GM23338 (cell line): ENCODE measurements at regions not wholly inside any gene's neighbourhood (a gene's known extent, or its start where the extent isn't known, plus 50 kb on each side); places are given as distances from the start of the nearest gene placed in this dataset.

Experiments
- ATAC-seq: fragments of 200-7000 bp; cut with Tn5 transposase; 3 replicates; pipeline ENCODE4 v1.9.1; 2020
- DNase-seq: peaks from one replicate; pipeline ENCODE4 v3.0.0-alpha.2; 2015; ENCODE audit warnings: low spot score
- H2AFZ ChIP-seq: fragments of 200-600 bp; sonication (generic); 2 replicates; pipeline ENCODE4 v1.8.0; 2016; ENCODE audit warnings: antibody characterized with exemption, mild to moderate bottlenecking, moderate library complexity
- H3F3A ChIP-seq: fragments of 200-600 bp; sonication (generic); replicated peaks from 2 replicates; pipeline ENCODE4 v1.8.0; 2017; ENCODE audit warnings: antibody characterized with exemption, mixed run types, low read depth
- H3K27ac ChIP-seq: fragments of 200-600 bp; sonication (generic); 2 replicates; pipeline ENCODE4 v1.6.1; 2016; ENCODE audit warnings: low read depth
- H3K27me3 ChIP-seq: fragments of 200-600 bp; sonication (generic); 2 replicates; pipeline ENCODE4 v1.8.0; 2016; ENCODE audit warnings: mild to moderate bottlenecking, mixed run types, moderate library complexity; ENCODE audit not compliant: insufficient read depth
- H3K36me3 ChIP-seq: fragments of 200-600 bp; sonication (generic); 2 replicates; pipeline ENCODE4 v1.8.0; 2016; ENCODE audit warnings: mild to moderate bottlenecking; ENCODE audit not compliant: insufficient read depth
- H3K4me1 ChIP-seq: fragments of 200-600 bp; sonication (generic); 2 replicates; pipeline ENCODE4 v1.8.0; 2016; ENCODE audit warnings: mild to moderate bottlenecking, moderate library complexity; ENCODE audit not compliant: insufficient read depth
- H3K4me2 ChIP-seq: fragments of 200-600 bp; sonication (generic); 2 replicates; pipeline ENCODE4 v1.7.1; 2017; ENCODE audit warnings: mixed run types
- H3K4me3 ChIP-seq: fragments of 200-600 bp; sonication (generic); 2 replicates; pipeline ENCODE4 v1.6.1; 2016; ENCODE audit warnings: mixed run types
- H3K79me2 ChIP-seq: fragments of 200-600 bp; sonication (generic); replicated peaks from 2 replicates; pipeline ENCODE4 v1.8.0; 2017; ENCODE audit warnings: mild to moderate bottlenecking; ENCODE audit not compliant: insufficient read depth
- H3K9me2 ChIP-seq: fragments of 200-600 bp; sonication (generic); 2 replicates; pipeline ENCODE4 v1.8.0; 2017; ENCODE audit not compliant: insufficient read depth
- H4K20me1 ChIP-seq: fragments of 200-600 bp; sonication (generic); replicated peaks from 2 replicates; pipeline ENCODE4 v1.8.0; 2017; ENCODE audit warnings: mild to moderate bottlenecking; ENCODE audit not compliant: insufficient read depth
- H3K27ac Mint-ChIP-seq: 2 replicates; pipeline ENCODE4 v1.8.0; 2020; ENCODE audit warnings: inconsistent platforms, mild to moderate bottlenecking, moderate library complexity, mixed read lengths
- H3K27me3 Mint-ChIP-seq: 3 replicates; pipeline ENCODE4 v1.8.0; 2022; ENCODE audit warnings: low read depth, mild to moderate bottlenecking, moderate library complexity, mixed read lengths, inconsistent platforms; ENCODE audit not compliant: insufficient read depth, poor library complexity
- H3K36me3 Mint-ChIP-seq: 3 replicates; pipeline ENCODE4 v1.8.0; 2021; ENCODE audit warnings: low read depth, mild to moderate bottlenecking, inconsistent platforms, moderate library complexity, mixed read lengths
- H3K4me1 Mint-ChIP-seq: 3 replicates; pipeline ENCODE4 v1.8.0; 2020; ENCODE audit warnings: mild to moderate bottlenecking, inconsistent platforms, mixed read lengths
- H3K4me3 Mint-ChIP-seq: 3 replicates; pipeline ENCODE4 v1.8.0; 2021; ENCODE audit warnings: moderate library complexity, mild to moderate bottlenecking, inconsistent platforms, mixed read lengths
- H3K9me3 Mint-ChIP-seq: 3 replicates; pipeline ENCODE4 v1.8.0; 2020; ENCODE audit warnings: moderate library complexity, mild to moderate bottlenecking, inconsistent platforms, mixed read lengths
- CREB1 ChIP-seq: fragments of 250-450 bp; sonication (Bioruptor Pico); IDR thresholded peaks from 2 replicates; pipeline ENCODE4 v1.5.0; 2020; ENCODE audit warnings: low read depth, mild to moderate bottlenecking, moderate library complexity
- EZH2 ChIP-seq: fragments of 200-600 bp; sonication (generic); IDR thresholded peaks from one replicate; pipeline ENCODE4 v1.8.0; 2017; ENCODE audit warnings: antibody characterized with exemption, mild to moderate bottlenecking, low read depth; ENCODE audit not compliant: unreplicated experiment
- EZH2phosphoT487 ChIP-seq: fragments of 200-600 bp; sonication (generic); IDR thresholded peaks from one replicate; pipeline ENCODE4 v1.8.1; 2018; ENCODE audit warnings: antibody characterized with exemption; ENCODE audit not compliant: unreplicated experiment
- JUNB ChIP-seq: IDR thresholded peaks from one replicate; pipeline ENCODE4 v1.6.1; 2016; ENCODE audit warnings: antibody characterized with exemption; ENCODE audit not compliant: unreplicated experiment
- NANOG ChIP-seq: IDR thresholded peaks from 2 replicates; pipeline ENCODE4 v1.6.1; 2016; ENCODE audit warnings: antibody characterized with exemption, borderline replicate concordance
- POLR2AphosphoS5 ChIP-seq: IDR thresholded peaks from 2 replicates; pipeline ENCODE4 v1.6.1; 2016; ENCODE audit warnings: antibody characterized with exemption, low read depth
- STAT1 ChIP-seq: IDR thresholded peaks from one replicate; pipeline ENCODE4 v1.6.1; 2016; ENCODE audit warnings: antibody characterized with exemption; ENCODE audit not compliant: unreplicated experiment
- ZNF331 ChIP-seq: fragments of 250-450 bp; sonication (Bioruptor Pico); IDR thresholded peaks from 2 replicates; pipeline ENCODE4 v1.5.0; 2020; ENCODE audit warnings: low read depth, mild to moderate bottlenecking, moderate library complexity
- TF ChIP-seq, protein P1 (sequence below): IDR thresholded peaks from 2 replicates; pipeline ENCODE4 v1.6.1; 2016; ENCODE audit warnings: antibody characterized with exemption
- TF ChIP-seq, protein P2 (sequence below): IDR thresholded peaks from one replicate; pipeline ENCODE4 v1.6.1; 2018; ENCODE audit warnings: antibody characterized with exemption; ENCODE audit not compliant: unreplicated experiment
- TF ChIP-seq, protein P3 (sequence below), 2 experiments: fragments of 200-600 bp in 1 of 2; sonication (generic) in 1 of 2; conservative IDR thresholded peaks; 2 replicates each; pipeline versions ENCODE4 v1.5.1 to v1.6.1; 2016 to 2017; ENCODE audit warnings: antibody characterized with exemption in 2 of 2, low read depth in 2 of 2, mild to moderate bottlenecking in 2 of 2, moderate library complexity in 1 of 2

DNA sequence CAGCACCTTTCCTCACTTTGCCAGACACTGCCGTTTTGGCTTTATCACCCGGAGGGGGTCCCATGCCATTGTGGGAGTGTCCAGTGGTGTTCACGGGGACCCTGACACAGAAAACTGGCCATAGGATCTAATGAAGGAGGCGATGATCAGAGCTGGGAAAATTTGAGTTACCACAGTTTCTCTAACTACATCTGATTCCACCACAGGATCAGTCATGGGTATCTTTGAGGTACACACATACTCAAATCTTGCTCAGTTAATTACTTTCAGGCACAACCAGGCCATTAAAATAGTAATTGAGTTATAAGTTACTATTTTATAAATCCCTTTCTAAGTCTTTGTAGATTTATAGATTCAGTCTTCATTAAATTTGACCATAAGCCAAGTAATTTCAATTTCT lies 215.1 kb downstream of the PRL start:
- no peaks in the 10 kb centered on the region for H3K27me3 ChIP-seq
- H3K79me2 ChIP-seq, result no peaks in the 10 kb centered on the region
- no peak overlapping the region for H3K4me3 ChIP-seq
- H3K4me3 Mint-ChIP-seq, result no peak overlapping the region
- no peak overlapping the region for H3K27ac ChIP-seq
- peaks cover 3% of the 10 kb centered on the region for H3K27me3 Mint-ChIP-seq
- H3K4me2 ChIP-seq, result no peak overlapping the region
- H3K27ac Mint-ChIP-seq, result no peak overlapping the region; the same call in 1 of the 2 replicates
- no peaks in the 10 kb centered on the region for H4K20me1 ChIP-seq
- H3K36me3 Mint-ChIP-seq, result peaks cover 27% of the 10 kb centered on the region; the same call in 2 of the 3 replicates
- no peaks in the 10 kb centered on the region for H3K36me3 ChIP-seq
- H3K9me3 Mint-ChIP-seq, result peaks cover 11% of the 10 kb centered on the region; the same call in 2 of the 3 replicates
- DNase-seq (no peak), ATAC-seq (no peak)
- peaks cover 12% of the 10 kb centered on the region for H3K4me1 ChIP-seq
- TF ChIP-seq STAT1 (no peak), POLR2AphosphoS5 (no peak), ZNF331 (CRISPR knock-in tag) (no peak), EZH2phosphoT487 (no peak), NANOG (no peak), EZH2 (no peak), CREB1 (CRISPR knock-in tag) (no peak)
- TF ChIP-seq, protein P1, sequence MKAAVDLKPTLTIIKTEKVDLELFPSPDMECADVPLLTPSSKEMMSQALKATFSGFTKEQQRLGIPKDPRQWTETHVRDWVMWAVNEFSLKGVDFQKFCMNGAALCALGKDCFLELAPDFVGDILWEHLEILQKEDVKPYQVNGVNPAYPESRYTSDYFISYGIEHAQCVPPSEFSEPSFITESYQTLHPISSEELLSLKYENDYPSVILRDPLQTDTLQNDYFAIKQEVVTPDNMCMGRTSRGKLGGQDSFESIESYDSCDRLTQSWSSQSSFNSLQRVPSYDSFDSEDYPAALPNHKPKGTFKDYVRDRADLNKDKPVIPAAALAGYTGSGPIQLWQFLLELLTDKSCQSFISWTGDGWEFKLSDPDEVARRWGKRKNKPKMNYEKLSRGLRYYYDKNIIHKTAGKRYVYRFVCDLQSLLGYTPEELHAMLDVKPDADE, result no peak
- TF ChIP-seq, protein P2, sequence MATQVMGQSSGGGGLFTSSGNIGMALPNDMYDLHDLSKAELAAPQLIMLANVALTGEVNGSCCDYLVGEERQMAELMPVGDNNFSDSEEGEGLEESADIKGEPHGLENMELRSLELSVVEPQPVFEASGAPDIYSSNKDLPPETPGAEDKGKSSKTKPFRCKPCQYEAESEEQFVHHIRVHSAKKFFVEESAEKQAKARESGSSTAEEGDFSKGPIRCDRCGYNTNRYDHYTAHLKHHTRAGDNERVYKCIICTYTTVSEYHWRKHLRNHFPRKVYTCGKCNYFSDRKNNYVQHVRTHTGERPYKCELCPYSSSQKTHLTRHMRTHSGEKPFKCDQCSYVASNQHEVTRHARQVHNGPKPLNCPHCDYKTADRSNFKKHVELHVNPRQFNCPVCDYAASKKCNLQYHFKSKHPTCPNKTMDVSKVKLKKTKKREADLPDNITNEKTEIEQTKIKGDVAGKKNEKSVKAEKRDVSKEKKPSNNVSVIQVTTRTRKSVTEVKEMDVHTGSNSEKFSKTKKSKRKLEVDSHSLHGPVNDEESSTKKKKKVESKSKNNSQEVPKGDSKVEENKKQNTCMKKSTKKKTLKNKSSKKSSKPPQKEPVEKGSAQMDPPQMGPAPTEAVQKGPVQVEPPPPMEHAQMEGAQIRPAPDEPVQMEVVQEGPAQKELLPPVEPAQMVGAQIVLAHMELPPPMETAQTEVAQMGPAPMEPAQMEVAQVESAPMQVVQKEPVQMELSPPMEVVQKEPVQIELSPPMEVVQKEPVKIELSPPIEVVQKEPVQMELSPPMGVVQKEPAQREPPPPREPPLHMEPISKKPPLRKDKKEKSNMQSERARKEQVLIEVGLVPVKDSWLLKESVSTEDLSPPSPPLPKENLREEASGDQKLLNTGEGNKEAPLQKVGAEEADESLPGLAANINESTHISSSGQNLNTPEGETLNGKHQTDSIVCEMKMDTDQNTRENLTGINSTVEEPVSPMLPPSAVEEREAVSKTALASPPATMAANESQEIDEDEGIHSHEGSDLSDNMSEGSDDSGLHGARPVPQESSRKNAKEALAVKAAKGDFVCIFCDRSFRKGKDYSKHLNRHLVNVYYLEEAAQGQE, result no peak
- H2AFZ ChIP-seq, result no peak overlapping the region
- no peaks in the 10 kb centered on the region for H3K9me2 ChIP-seq
- peaks cover 10% of the 10 kb centered on the region for H3K4me1 Mint-ChIP-seq
- no peaks in the 10 kb centered on the region for H3F3A ChIP-seq

DNA sequence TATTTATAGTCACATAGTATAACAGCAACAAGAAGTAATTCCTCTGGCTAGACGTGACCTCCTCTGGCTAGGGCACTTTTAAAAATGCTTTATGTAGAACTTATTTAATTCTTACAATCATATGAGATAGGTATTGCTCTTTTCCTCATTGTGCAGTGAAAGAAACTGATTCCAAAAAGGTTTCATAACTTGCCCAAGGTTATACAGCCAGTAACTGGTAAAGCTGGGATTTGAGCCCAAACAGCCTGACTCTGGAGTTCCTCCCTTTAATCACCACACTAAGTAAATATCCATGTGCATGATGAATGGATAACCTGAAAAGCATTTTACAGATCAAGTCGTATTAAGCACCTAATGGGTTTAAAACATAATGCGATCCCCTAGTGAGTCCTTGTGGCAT lies 214.6 kb downstream of the PRL start:
- Histone ChIP-seq H3K9me2 (no peaks in the 10 kb centered on the region), H4K20me1 (no peaks in the 10 kb centered on the region), H3K4me2 (no peak overlapping the region), H3K4me3 (no peak overlapping the region), H3F3A (no peaks in the 10 kb centered on the region), H3K27me3 (no peaks in the 10 kb centered on the region), H3K79me2 (no peaks in the 10 kb centered on the region), H2AFZ (no peak overlapping the region), H3K36me3 (no peaks in the 10 kb centered on the region), H3K4me1 (peaks cover 12% of the 10 kb centered on the region), H3K27ac (no peak overlapping the region)
- peak overlapping the region; percentile 67; the same call in 1 of the 2 replicates for H3K27ac Mint-ChIP-seq
- peaks cover 3% of the 10 kb centered on the region for H3K27me3 Mint-ChIP-seq
- ATAC-seq (no peak), DNase-seq (no peak)
- peaks cover 11% of the 10 kb centered on the region; the same call in 2 of the 3 replicates for H3K9me3 Mint-ChIP-seq
- peaks cover 27% of the 10 kb centered on the region; the same call in 2 of the 3 replicates for H3K36me3 Mint-ChIP-seq
- TF ChIP-seq POLR2AphosphoS5 (no peak), EZH2phosphoT487 (no peak), STAT1 (no peak), EZH2 (no peak), JUNB (no peak)
- TF ChIP-seq, protein P2, result no peak
- TF ChIP-seq, protein P3, sequence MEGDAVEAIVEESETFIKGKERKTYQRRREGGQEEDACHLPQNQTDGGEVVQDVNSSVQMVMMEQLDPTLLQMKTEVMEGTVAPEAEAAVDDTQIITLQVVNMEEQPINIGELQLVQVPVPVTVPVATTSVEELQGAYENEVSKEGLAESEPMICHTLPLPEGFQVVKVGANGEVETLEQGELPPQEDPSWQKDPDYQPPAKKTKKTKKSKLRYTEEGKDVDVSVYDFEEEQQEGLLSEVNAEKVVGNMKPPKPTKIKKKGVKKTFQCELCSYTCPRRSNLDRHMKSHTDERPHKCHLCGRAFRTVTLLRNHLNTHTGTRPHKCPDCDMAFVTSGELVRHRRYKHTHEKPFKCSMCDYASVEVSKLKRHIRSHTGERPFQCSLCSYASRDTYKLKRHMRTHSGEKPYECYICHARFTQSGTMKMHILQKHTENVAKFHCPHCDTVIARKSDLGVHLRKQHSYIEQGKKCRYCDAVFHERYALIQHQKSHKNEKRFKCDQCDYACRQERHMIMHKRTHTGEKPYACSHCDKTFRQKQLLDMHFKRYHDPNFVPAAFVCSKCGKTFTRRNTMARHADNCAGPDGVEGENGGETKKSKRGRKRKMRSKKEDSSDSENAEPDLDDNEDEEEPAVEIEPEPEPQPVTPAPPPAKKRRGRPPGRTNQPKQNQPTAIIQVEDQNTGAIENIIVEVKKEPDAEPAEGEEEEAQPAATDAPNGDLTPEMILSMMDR (conservative IDR thresholded peaks at IDR 0.05; ENCODE audit: low read depth in 2 of 2), result no peak
- H3K4me3 Mint-ChIP-seq, result no peak overlapping the region
- peaks cover 10% of the 10 kb centered on the region for H3K4me1 Mint-ChIP-seq
